ENCODE measurements at regions not wholly inside any gene's neighbourhood (a gene's known extent, or its start where the extent isn't known, plus 50 kb on each side); places are given as distances from the start of the nearest gene placed in this dataset.

- H3K79me2 ChIP-seq (ENCODE audit: control insufficient read depth, insufficient read depth, low read length): no peaks in the 10 kb centered on the region
- POLR2A ChIA-PET: no interaction called here
- H2AFZ ChIP-seq (ENCODE audit: low read depth, low read length): no peak overlapping the region
- H3K4me1 ChIP-seq (ENCODE audit: control insufficient read depth, extremely low read depth, insufficient read depth, low read length): no peaks in the 10 kb centered on the region
- no peaks in the 10 kb centered on the region for H3K36me3 ChIP-seq (ENCODE audit: control insufficient read depth in 2 of 2, extremely low read depth in 1 of 2, insufficient read depth in 2 of 2, low read length in 2 of 2)
- H3K9me3 ChIP-seq (replicated peaks; ENCODE audit: control insufficient read depth, insufficient read depth, low read length): no peaks in the 10 kb centered on the region
- DNase-seq (ENCODE audit: low read depth, low spot score) (no peak), FAIRE-seq (no peak)
- no peaks in the 10 kb centered on the region for H4K20me1 ChIP-seq (replicated peaks; ENCODE audit: control insufficient read depth, extremely low read depth, insufficient read depth, low read length)
- H3K4me3 ChIP-seq (replicated peaks in 1 of 3; ENCODE audit: insufficient read depth in 1 of 3, low read depth in 1 of 3, low read length in 3 of 3): no peak overlapping the region
- intact Hi-C loops (cut with micrococcal nuclease): no loop called here
- no peak overlapping the region for H3K27ac ChIP-seq (ENCODE audit: insufficient read depth, low read depth, low read length)
- H3K9me1 ChIP-seq (replicated peaks; ENCODE audit: control insufficient read depth, extremely low read depth, insufficient read depth, low read length): no peaks in the 10 kb centered on the region
- TF ChIP-seq POLR2A (IDR thresholded peaks at IDR 0.05; ENCODE audit: low read depth, low read length) (no peak), CTCF (IDR thresholded peaks at IDR 0.05; ENCODE audit: extremely low read depth in 1 of 2, insufficient read depth in 1 of 2, low read depth in 1 of 2, low read length in 2 of 2) (no peak), MAX (IDR thresholded peaks at IDR 0.05; ENCODE audit: insufficient read depth, insufficient read length) (no peak), JUN (IDR thresholded peaks at IDR 0.05; ENCODE audit: borderline replicate concordance, insufficient read depth, insufficient read length, low read depth) (no peak), EZH2 (IDR thresholded peaks at IDR 0.05; ENCODE audit: borderline replicate concordance, low read depth, low read length, severe bottlenecking) (no peak), MYC (IDR thresholded peaks at IDR 0.05; ENCODE audit: low read depth, low read length) (no peak), POLR2AphosphoS5 (IDR thresholded peaks at IDR 0.05; ENCODE audit: insufficient read depth, low read depth, low read length) (no peak), GATA2 (IDR thresholded peaks at IDR 0.05; ENCODE audit: insufficient read depth, insufficient read length, low read depth, low read length) (no peak), FOS (IDR thresholded peaks at IDR 0.05; ENCODE audit: borderline replicate concordance, insufficient read depth, low read length) (no peak)
- dilution Hi-C loops (cut with MboI; ENCODE audit: extremely low pct_ligation_motif_present, low sequenced_read_pairs): no loop called here
- BruUV-seq (replicated peaks): no TSS peak
- no peak overlapping the region for H3K4me2 ChIP-seq (ENCODE audit: insufficient read depth, low read length)
- CTCF ChIA-PET: no interaction called here
- H3K27me3 ChIP-seq (ENCODE audit: control insufficient read depth in 2 of 2, insufficient read depth in 2 of 2, low read length in 2 of 2): no peaks in the 10 kb centered on the region
- no peak overlapping the region for H3K9ac ChIP-seq (replicated peaks; ENCODE audit: extremely low read depth, insufficient read depth, low read length)
Observed at GRCh38 chr9:74404620-74405019, 92.5 kb upstream of the RORB start.

All from endothelial cell of umbilical vein (primary cell).